ENCODE measurements at regions not wholly inside any gene's neighbourhood (a gene's known extent, or its start where the extent isn't known, plus 50 kb on each side); places are given as distances from the start of the nearest gene placed in this dataset.
A peak's percentile ranks its signal among the peaks of the same experiment; 100 is the strongest.
"Not testable (repeated sequence)": the region's sequence is repeated elsewhere in the genome, so short reads cannot be mapped to it uniquely, and the experiment has no call there.

- no peak for FAIRE-seq
Measured at GRCh38 chr14:23751616-23752015, 115.5 kb downstream of the DHRS2 start.

DNA sequence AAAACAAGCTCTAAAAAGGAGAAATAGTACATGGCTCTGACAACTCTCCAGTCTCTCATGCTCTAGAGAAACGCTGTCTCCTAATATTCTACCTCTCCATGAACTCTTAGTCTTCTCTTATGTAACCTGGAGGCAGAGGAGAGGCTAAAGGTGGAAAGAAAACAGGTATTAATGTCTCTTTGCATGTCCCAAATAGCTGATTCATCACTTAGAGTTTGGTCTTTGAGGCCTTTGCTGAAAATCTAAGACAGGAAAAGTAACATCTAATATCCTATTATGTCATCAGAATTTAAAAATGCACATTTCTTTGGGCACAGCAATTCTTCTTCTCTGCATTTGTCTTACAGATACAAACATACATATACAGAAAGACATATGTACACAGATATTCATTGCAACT lies 127.2 kb downstream of the DHRS2 start:
- FAIRE-seq = no peak

GRCh38 chr14:23766737-23767401 lies 130.7 kb downstream of the DHRS2 start:
- FAIRE-seq = no peak

- FAIRE-seq = not testable (repeated sequence)
Measured at GRCh38 chr14:23769221-23769728, 133.1 kb downstream of the DHRS2 start.

GRCh38 chr14:23773981-23774380 lies 137.8 kb downstream of the DHRS2 start:
- no peak for FAIRE-seq

DNA sequence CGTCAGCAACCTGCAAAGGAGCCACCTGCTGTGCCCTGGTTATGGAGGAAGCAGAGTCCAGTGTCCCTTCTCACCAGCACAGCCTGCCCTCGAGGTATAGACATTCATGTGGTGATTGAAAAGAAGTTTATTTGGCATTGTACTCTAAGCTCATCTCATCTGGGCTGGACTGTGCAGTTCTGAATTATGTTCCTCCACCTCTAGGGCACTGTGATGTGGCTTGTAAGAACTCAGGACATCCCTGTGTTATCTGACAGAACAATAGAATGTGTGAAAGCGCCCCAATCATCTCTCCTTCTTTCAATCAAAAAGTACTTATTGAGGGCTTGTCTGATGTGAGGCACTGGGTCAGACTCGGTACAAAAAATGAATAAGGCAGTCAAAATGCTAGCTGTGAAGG lies 140.1 kb downstream of the DHRS2 start:
- no peak for FAIRE-seq

DNA sequence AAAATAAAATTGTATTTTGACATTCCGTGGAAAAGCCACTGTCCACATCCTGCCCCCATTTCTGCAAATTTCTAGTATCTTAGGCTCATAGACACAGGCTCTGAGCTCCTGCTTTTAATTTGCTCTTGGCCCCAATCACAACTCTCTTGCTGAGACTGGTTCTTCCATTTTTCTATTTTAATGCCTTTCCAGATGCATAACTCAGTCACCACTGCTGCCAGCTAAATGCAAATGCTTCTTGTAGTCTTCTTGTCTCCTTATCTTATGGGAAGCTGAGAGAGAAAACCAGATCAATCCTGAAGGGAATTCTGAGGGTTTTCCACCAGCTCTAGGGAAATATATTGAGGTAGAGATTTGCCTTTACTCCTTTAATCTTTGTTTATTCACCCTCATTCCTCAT lies 149.0 kb downstream of the DHRS2 start:
- no peak for FAIRE-seq

- no peak for FAIRE-seq
Measured at GRCh38 chr14:23787436-23787835, 151.3 kb downstream of the DHRS2 start.

DNA sequence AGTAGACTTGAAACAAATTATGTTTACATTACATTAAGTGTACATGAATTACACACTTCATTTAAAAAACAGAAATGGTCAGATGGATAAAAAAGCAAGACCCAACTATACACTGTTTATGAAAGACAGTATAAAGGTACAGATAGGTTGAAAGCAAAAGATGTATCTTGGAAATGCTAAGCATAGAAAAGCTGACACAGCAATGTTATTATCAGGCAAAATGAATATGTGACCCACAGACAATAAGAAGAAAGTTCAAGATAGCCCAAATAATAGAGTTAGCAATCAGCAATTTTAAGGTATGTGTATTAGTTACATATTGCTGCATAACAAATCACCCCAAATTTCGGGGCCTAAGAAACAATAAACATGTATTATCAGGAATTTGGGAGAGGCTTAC lies 153.5 kb downstream of the DHRS2 start:
- FAIRE-seq = no peak

- peak; percentile 10 for FAIRE-seq
Measured at GRCh38 chr14:23793532-23793931, 157.4 kb downstream of the DHRS2 start.

DNA sequence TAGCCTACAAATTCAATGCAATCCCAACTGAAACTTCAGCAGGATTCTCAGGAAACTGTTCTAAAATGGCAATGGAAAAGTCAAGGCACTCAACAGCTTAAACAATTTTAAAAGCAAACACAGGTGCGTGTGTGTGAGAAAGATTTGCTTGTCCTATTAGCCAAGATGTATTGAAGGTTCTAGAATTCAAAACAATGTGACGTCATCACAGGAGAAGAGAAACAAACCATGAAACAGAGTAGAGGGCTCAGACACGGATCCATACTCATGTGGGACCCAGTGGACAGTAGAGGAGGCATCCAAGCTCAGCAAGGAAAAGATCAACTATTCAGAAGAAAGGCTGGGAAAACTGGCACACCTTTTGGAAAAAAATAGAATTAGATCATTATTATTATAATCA lies 152.8 kb upstream of the DHRS4 start:
- no peak for FAIRE-seq

- no peak for FAIRE-seq
Measured at GRCh38 chr14:23801766-23802165, 151.8 kb upstream of the DHRS4 start.

DNA sequence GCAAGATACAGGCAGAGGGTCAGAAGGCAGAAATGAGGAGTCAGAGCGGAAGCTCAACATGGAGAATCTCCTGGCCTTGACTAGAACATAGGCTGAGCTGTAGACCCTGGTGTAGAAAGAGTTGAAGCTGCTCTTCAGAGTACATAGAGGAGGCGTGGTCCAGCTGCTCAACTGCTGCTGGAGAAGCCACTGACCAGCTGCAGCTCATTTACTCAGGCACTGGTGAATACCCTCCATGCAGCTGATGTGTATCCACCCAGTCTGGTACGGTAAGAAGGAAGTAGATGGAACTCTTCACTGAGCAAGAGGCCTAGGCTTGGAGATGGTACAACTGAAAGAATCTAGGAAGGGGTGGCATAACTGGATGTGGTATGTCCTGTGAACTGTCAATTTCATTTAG lies 148.8 kb upstream of the DHRS4 start:
- FAIRE-seq = no peak

- FAIRE-seq = no peak
Measured at GRCh38 chr14:23805761-23806160, 147.8 kb upstream of the DHRS4 start.

GRCh38 chr14:23814527-23815256 lies 138.9 kb upstream of the DHRS4 start:
- FAIRE-seq = no peak

DNA sequence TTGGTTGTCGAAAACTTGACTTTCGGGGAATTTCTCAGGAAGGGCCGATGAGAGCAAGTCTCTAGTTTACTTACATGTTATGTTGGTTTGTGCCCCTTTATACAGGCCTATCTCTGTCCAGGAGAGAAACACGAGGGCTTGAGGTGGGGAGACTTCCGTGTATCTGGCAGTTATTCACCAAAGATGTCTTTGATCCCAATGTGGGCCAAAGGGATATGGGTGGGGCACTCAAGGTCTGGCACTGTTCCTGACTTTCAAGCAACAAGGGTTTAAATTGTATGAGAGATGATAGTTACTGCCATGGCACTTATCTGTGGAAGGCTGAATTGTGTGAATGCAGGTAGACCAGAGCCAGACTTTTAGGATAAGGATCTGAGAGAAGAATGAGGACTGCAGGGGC lies 137.2 kb upstream of the DHRS4 start:
- FAIRE-seq = no peak

GRCh38 chr14:23817164-23817767 lies 136.3 kb upstream of the DHRS4 start:
- no peak for FAIRE-seq

GRCh38 chr14:23827100-23827892 lies 126.3 kb upstream of the DHRS4 start:
- FAIRE-seq = no peak

GRCh38 chr14:23828001-23828400 lies 125.6 kb upstream of the DHRS4 start:
- no peak for FAIRE-seq

DNA sequence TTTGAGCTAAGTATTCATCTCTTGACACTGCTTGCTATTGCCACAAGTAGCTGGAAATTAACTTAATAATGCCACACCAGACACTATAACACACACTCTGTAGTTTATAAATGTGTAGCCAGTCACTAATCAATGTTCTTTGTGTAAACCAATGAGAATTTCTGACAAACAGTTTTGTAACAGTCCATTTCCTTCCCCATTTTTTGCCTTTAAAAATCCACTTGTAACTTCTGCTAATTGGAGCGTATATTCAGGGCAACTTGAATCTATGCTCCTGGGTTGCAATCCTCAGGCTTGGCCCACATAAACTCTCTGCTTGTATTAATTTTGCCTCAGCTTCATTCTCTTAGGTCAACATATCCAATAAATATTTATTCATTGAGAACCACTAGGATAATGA lies 125.0 kb upstream of the DHRS4 start:
- no peak for FAIRE-seq

GRCh38 chr14:23829736-23830471 lies 123.7 kb upstream of the DHRS4 start:
- no peak for FAIRE-seq

DNA sequence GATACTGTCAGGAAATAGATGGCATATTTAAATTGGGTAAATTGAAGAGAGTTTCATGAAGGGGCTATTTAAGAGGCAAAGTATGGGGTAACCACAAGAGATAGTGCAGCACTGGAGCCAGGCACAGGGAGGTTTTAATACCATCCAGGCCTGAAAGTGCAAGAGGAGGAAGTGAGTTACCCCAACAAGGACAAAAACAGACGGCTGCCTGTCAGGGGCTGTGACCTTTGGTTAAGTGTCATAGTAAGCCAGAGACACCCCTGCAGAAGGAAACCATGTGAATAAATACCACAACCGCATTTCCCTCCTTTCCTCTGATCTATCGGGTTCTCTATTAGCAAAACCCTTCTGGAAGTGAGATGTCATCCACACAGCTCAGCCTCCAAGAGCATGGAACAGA lies 122.0 kb upstream of the DHRS4 start:
- no peak for FAIRE-seq

Measured in colon (tissue), 2 donors.